PC-3 (cell line): ENCODE measurements at regions not wholly inside any gene's neighbourhood (a gene's known extent, or its start where the extent isn't known, plus 50 kb on each side); places are given as distances from the start of the nearest gene placed in this dataset.

Source experiments
- ATAC-seq: fragments of 200-7000 bp; cut with Tn5 transposase; 2 replicates; pipeline ENCODE4 v1.9.1; 2020; ENCODE audit warnings: mild to moderate bottlenecking, moderate library complexity
- BruUV-seq: library from RNA; stranded (reverse); fragments of 400-500 nt; replicated peaks from 2 replicates; lab custom pipeline; 2021; lab: Mats Ljungman, UMichigan
- CTCF ChIA-PET: fragments of 300-600 bp; sonication (Branson Sonifier 250); formaldehyde crosslinking; loops from one replicate; lab custom pipeline; 2022; ENCODE audit warnings: antibody characterized with exemption; lab: Charles Lee
- POLR2A ChIA-PET: fragments of 300-600 bp; sonication (Branson Sonifier 250); formaldehyde crosslinking; loops from one replicate; lab custom pipeline; 2022; ENCODE audit warnings: antibody characterized with exemption; ENCODE audit not compliant: unreplicated experiment; lab: Charles Lee
- DNase-seq: peaks from one replicate; pipeline ENCODE4 v3.0.0-alpha.2; 2015
- H2AFZ ChIP-seq: fragments of 300-600 bp; sonication (generic); 2 replicates; pipeline ENCODE4 v1.6.0; 2016; ENCODE audit warnings: antibody characterized with exemption, low read length
- H3F3A ChIP-seq: fragments of 300-600 bp; sonication (generic); one replicate; pipeline ENCODE4 v1.6.0; 2017; ENCODE audit warnings: antibody characterized with exemption, low read length, control low read depth, mild to moderate bottlenecking; ENCODE audit not compliant: unreplicated experiment
- H3K27ac ChIP-seq: fragments of 300-600 bp; sonication (generic); 2 replicates; pipeline ENCODE4 v1.5.1; 2016; ENCODE audit warnings: mild to moderate bottlenecking, low read length
- H3K27me3 ChIP-seq: fragments of 300-600 bp; sonication (generic); 2 replicates; pipeline ENCODE4 v1.6.1; 2016; ENCODE audit warnings: low read length, mixed read lengths
- H3K36me3 ChIP-seq: fragments of 300-600 bp; sonication (generic); 2 replicates; pipeline ENCODE4 v1.6.1; 2016; ENCODE audit warnings: low read depth, mixed run types, low read length, mixed read lengths
- H3K4me1 ChIP-seq: fragments of 300-600 bp; sonication (generic); 2 replicates; pipeline ENCODE4 v1.5.1; 2016; ENCODE audit warnings: low read length; ENCODE audit not compliant: insufficient read depth
- H3K4me2 ChIP-seq: fragments of 300-600 bp; sonication (generic); 2 replicates; pipeline ENCODE4 v1.6.0; 2016; ENCODE audit warnings: low read length
- H3K4me3 ChIP-seq: fragments of 300-600 bp; sonication (generic); 2 replicates; pipeline ENCODE4 v1.5.1; 2016; ENCODE audit warnings: mild to moderate bottlenecking, low read length, mixed read lengths
- H3K79me2 ChIP-seq: fragments of 300-600 bp; sonication (generic); 2 replicates; pipeline ENCODE4 v1.6.1; 2017; ENCODE audit warnings: low read length, mixed read lengths
- H3K9ac ChIP-seq: fragments of 300-600 bp; sonication (generic); 2 replicates; pipeline ENCODE4 v1.6.0; 2016; ENCODE audit warnings: mild to moderate bottlenecking, low read length
- H3K9me2 ChIP-seq: fragments of 300-600 bp; sonication (generic); replicated peaks from 2 replicates; pipeline ENCODE4 v1.6.1; 2016; ENCODE audit warnings: mixed run types, low read length, mixed read lengths
- H3K9me3 ChIP-seq: fragments of 300-600 bp; sonication (generic); 2 replicates; pipeline ENCODE4 v1.6.1; 2016; ENCODE audit warnings: low read length, mixed read lengths
- H4K20me1 ChIP-seq: fragments of 300-600 bp; sonication (generic); 2 replicates; pipeline ENCODE4 v1.6.1; 2016; ENCODE audit warnings: low read length, mixed read lengths
- EZH2 ChIP-seq: fragments of 300-600 bp; sonication (generic); IDR thresholded peaks from one replicate; pipeline ENCODE4 v1.6.1; 2017; ENCODE audit warnings: antibody characterized with exemption, mild to moderate bottlenecking, low read length; ENCODE audit not compliant: unreplicated experiment
- EZH2phosphoT487 ChIP-seq: fragments of 300-600 bp; sonication (generic); IDR thresholded peaks from 2 replicates; pipeline ENCODE4 v1.6.1; 2018; ENCODE audit warnings: mild to moderate bottlenecking, antibody characterized with exemption, low read length, borderline replicate concordance
- intact Hi-C: fragments of 100-400 bp; cut with micrococcal nuclease; formaldehyde crosslinking; loops from 2 replicates; pipeline ENCODE4 v1.9.0; 2023
- TF ChIP-seq, protein P1 (sequence below): fragments of 300-600 bp; sonication (generic); conservative IDR thresholded peaks from 2 replicates; pipeline ENCODE4 v1.5.1; 2017; ENCODE audit warnings: antibody characterized with exemption, low read depth, mild to moderate bottlenecking, low read length

DNA sequence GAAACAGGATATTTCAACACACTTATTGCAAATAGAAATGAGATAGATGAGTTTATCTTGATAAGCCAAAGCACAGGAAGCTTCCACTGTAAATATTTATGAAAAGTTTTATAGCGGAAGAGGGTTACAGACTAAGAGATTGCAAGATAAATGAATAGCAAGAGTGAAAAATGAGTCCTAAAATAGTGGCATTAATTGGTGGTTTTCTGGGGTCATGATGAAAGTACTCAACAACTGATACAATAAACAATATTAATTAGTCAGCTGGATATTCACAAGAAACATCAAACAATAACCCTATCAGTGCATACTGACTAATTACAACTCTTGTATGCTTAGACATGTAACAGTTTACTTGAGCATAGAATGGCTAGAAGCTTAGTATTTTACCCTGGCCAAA, 154.8 kb upstream of the CHODL start:
- POLR2A ChIA-PET, result no interaction called here
- H3K79me2 ChIP-seq, result no peaks in the 10 kb centered on the region
- H3K9me2 ChIP-seq, result no peaks in the 10 kb centered on the region
- H3F3A ChIP-seq, result no peaks in the 10 kb centered on the region
- H3K36me3 ChIP-seq, result no peaks in the 10 kb centered on the region
- DNase-seq (no peak), ATAC-seq (no peak)
- H3K27ac ChIP-seq, result no peak overlapping the region
- no peaks in the 10 kb centered on the region for H4K20me1 ChIP-seq
- H3K4me1 ChIP-seq, result no peaks in the 10 kb centered on the region
- no peak overlapping the region for H2AFZ ChIP-seq
- no peak overlapping the region for H3K4me2 ChIP-seq
- TF ChIP-seq EZH2 (no peak), EZH2phosphoT487 (no peak)
- TF ChIP-seq, protein P1, sequence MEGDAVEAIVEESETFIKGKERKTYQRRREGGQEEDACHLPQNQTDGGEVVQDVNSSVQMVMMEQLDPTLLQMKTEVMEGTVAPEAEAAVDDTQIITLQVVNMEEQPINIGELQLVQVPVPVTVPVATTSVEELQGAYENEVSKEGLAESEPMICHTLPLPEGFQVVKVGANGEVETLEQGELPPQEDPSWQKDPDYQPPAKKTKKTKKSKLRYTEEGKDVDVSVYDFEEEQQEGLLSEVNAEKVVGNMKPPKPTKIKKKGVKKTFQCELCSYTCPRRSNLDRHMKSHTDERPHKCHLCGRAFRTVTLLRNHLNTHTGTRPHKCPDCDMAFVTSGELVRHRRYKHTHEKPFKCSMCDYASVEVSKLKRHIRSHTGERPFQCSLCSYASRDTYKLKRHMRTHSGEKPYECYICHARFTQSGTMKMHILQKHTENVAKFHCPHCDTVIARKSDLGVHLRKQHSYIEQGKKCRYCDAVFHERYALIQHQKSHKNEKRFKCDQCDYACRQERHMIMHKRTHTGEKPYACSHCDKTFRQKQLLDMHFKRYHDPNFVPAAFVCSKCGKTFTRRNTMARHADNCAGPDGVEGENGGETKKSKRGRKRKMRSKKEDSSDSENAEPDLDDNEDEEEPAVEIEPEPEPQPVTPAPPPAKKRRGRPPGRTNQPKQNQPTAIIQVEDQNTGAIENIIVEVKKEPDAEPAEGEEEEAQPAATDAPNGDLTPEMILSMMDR, result no peak
- no TSS peak for BruUV-seq
- H3K9ac ChIP-seq, result no peak overlapping the region
- no peaks in the 10 kb centered on the region for H3K27me3 ChIP-seq
- intact Hi-C loops, result no loop called here
- CTCF ChIA-PET, result no interaction called here
- no peak overlapping the region for H3K4me3 ChIP-seq
- peaks cover 6% of the 10 kb centered on the region; the same call in 1 of the 2 replicates for H3K9me3 ChIP-seq

DNA sequence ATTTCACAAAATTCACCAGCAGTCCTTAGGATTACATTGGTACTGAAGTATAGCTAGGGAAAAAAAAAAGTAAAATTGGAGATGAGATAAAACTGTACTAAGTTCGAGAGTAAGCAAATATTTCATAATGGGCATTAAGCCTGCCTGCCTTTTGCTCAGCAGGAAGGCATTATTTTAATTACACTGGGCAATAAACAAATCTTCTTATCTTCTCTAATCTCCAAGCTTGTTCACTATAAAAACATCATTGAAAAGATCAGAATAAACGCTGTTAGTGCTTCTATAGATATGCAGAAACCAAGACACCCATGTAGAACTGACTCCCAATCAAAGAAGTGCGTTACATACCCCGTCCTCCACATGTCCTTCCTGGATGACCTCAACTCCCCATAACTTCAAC, 174.2 kb upstream of the CHODL start:
- H3K4me1 ChIP-seq, result no peaks in the 10 kb centered on the region
- H3K4me3 ChIP-seq, result no peak overlapping the region
- H3K4me2 ChIP-seq, result no peak overlapping the region
- ChIA-PET POLR2A (no interaction called here), CTCF (no interaction called here)
- ATAC-seq (no peak), DNase-seq (no peak)
- intact Hi-C loops, result no loop called here
- H3K79me2 ChIP-seq, result no peaks in the 10 kb centered on the region
- no peaks in the 10 kb centered on the region for H3K36me3 ChIP-seq
- no peak overlapping the region for H2AFZ ChIP-seq
- no peaks in the 10 kb centered on the region for H3K27me3 ChIP-seq
- no peaks in the 10 kb centered on the region for H3F3A ChIP-seq
- no peaks in the 10 kb centered on the region for H3K9me2 ChIP-seq
- no peak overlapping the region for H3K27ac ChIP-seq
- H4K20me1 ChIP-seq, result no peaks in the 10 kb centered on the region
- no peak overlapping the region for H3K9ac ChIP-seq
- no peaks in the 10 kb centered on the region for H3K9me3 ChIP-seq
- BruUV-seq, result no TSS peak
- TF ChIP-seq EZH2 (no peak), EZH2phosphoT487 (no peak)
- TF ChIP-seq, protein P1, result no peak

DNA sequence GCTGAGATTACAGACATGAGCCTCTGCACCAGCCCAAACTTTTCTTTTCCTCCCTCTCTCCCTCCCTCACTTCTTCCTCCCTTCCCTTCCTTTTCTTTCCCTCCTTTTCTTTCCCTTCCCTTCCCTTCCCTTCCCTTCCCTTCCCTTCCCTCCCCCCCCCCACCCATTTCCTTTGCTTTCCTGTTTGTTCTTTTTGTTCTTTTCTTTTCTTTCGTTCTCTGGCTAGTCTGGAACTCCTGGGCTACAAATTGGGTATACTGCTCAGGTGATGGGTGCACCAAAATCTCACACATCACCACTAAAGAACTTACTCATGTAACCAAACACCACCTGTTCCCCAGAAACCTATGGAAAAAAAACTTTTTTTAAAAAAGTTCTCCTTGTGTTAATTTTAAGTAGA, 174.8 kb upstream of the CHODL start:
- POLR2A ChIA-PET, result no interaction called here
- CTCF ChIA-PET, result no interaction called here
- no peaks in the 10 kb centered on the region for H3K4me1 ChIP-seq
- no peaks in the 10 kb centered on the region for H3F3A ChIP-seq
- H3K4me2 ChIP-seq, result no peak overlapping the region
- intact Hi-C loops, result no loop called here
- H3K4me3 ChIP-seq, result no peak overlapping the region
- no peaks in the 10 kb centered on the region for H3K9me3 ChIP-seq
- no peak overlapping the region for H3K9ac ChIP-seq
- BruUV-seq, result no TSS peak
- H3K79me2 ChIP-seq, result no peaks in the 10 kb centered on the region
- TF ChIP-seq EZH2phosphoT487 (no peak), EZH2 (no peak)
- TF ChIP-seq, protein P1, result no peak
- no peaks in the 10 kb centered on the region for H3K36me3 ChIP-seq
- no peak overlapping the region for H2AFZ ChIP-seq
- no peaks in the 10 kb centered on the region for H3K9me2 ChIP-seq
- DNase-seq, result no peak
- ATAC-seq, result no peak
- H3K27me3 ChIP-seq, result no peaks in the 10 kb centered on the region
- no peak overlapping the region for H3K27ac ChIP-seq
- H4K20me1 ChIP-seq, result no peaks in the 10 kb centered on the region
